Calu3 (cell line): ENCODE measurements at regions not wholly inside any gene's neighbourhood (a gene's known extent, or its start where the extent isn't known, plus 50 kb on each side); places are given as distances from the start of the nearest gene placed in this dataset.
"Not testable (repeated sequence)": the region's sequence is repeated elsewhere in the genome, so short reads cannot be mapped to it uniquely, and the experiment has no call there.

Experiments used
- BruUV-seq: library from RNA; stranded (reverse); fragments of 400-500 nt; replicated peaks from 2 replicates; lab custom pipeline; 2021; lab: Mats Ljungman, UMichigan
- CTCF ChIA-PET: fragments of 300-600 bp; sonication (Branson Sonifier 250); formaldehyde crosslinking; loops from one replicate; lab custom pipeline; 2022; ENCODE audit warnings: antibody characterized with exemption; lab: Charles Lee
- DNase-seq: peaks from one replicate; pipeline ENCODE4 v3.0.0; 2022
- H3K27ac Mint-ChIP-seq: one replicate; pipeline ENCODE4 v1.8.0; 2022; ENCODE audit warnings: mixed read lengths; ENCODE audit not compliant: unreplicated experiment
- H3K27me3 Mint-ChIP-seq: one replicate; pipeline ENCODE4 v1.8.0; 2022; ENCODE audit warnings: mixed read lengths; ENCODE audit not compliant: unreplicated experiment
- H3K36me3 Mint-ChIP-seq: one replicate; pipeline ENCODE4 v1.8.0; 2022; ENCODE audit warnings: mild to moderate bottlenecking, moderate library complexity, mixed read lengths; ENCODE audit not compliant: insufficient read depth, unreplicated experiment
- H3K4me1 Mint-ChIP-seq: one replicate; pipeline ENCODE4 v1.8.0; 2022; ENCODE audit warnings: mild to moderate bottlenecking, low read depth, mixed read lengths; ENCODE audit not compliant: unreplicated experiment
- H3K4me3 Mint-ChIP-seq: one replicate; pipeline ENCODE4 v1.8.0; 2022; ENCODE audit warnings: mild to moderate bottlenecking, low read depth, moderate library complexity, mixed read lengths; ENCODE audit not compliant: unreplicated experiment
- H3K9me3 Mint-ChIP-seq: one replicate; pipeline ENCODE4 v1.8.0; 2022; ENCODE audit warnings: low read depth, mixed read lengths; ENCODE audit not compliant: unreplicated experiment
- intact Hi-C: fragments of 100-400 bp; cut with micrococcal nuclease; formaldehyde crosslinking; loops from one replicate; pipeline ENCODE4 v1.10.0; 2022; ENCODE audit not compliant: unreplicated experiment
- TF ChIP-seq, protein P1 (sequence below): fragments of 200-600 bp; IDR thresholded peaks from one replicate; pipeline ENCODE4 v1.8.0; 2022; ENCODE audit warnings: antibody characterized with exemption; ENCODE audit not compliant: unreplicated experiment

- H3K27ac Mint-ChIP-seq, result peak overlapping the region; percentile 60
- peaks cover 4% of the 10 kb centered on the region for H3K9me3 Mint-ChIP-seq
- DNase-seq, result no peak
- H3K4me3 Mint-ChIP-seq, result peak overlapping the region; percentile 37
- no TSS peak for BruUV-seq
- H3K36me3 Mint-ChIP-seq, result peaks cover 7% of the 10 kb centered on the region
- CTCF ChIA-PET, result no interaction called here
- TF ChIP-seq, protein P1, sequence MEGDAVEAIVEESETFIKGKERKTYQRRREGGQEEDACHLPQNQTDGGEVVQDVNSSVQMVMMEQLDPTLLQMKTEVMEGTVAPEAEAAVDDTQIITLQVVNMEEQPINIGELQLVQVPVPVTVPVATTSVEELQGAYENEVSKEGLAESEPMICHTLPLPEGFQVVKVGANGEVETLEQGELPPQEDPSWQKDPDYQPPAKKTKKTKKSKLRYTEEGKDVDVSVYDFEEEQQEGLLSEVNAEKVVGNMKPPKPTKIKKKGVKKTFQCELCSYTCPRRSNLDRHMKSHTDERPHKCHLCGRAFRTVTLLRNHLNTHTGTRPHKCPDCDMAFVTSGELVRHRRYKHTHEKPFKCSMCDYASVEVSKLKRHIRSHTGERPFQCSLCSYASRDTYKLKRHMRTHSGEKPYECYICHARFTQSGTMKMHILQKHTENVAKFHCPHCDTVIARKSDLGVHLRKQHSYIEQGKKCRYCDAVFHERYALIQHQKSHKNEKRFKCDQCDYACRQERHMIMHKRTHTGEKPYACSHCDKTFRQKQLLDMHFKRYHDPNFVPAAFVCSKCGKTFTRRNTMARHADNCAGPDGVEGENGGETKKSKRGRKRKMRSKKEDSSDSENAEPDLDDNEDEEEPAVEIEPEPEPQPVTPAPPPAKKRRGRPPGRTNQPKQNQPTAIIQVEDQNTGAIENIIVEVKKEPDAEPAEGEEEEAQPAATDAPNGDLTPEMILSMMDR, result no peak
- intact Hi-C loops, result loop anchor here (5.0 kb wide), 2 partner anchors 100 to 190 kb away; no protein-coding TSS in a partner anchor
- peaks cover 30% of the 10 kb centered on the region for H3K4me1 Mint-ChIP-seq
- no peaks in the 10 kb centered on the region for H3K27me3 Mint-ChIP-seq
Observed at GRCh38 chr3:187507266-187507665, 139.1 kb downstream of the RTP4 start.

GRCh38 chr3:187504435-187504834 lies 136.2 kb downstream of the RTP4 start:
- Mint-ChIP-seq H3K4me1 (peaks cover 27% of the 10 kb centered on the region), H3K9me3 (peaks cover 4% of the 10 kb centered on the region), H3K36me3 (peaks cover 7% of the 10 kb centered on the region), H3K27me3 (no peaks in the 10 kb centered on the region), H3K4me3 (no peak overlapping the region), H3K27ac (no peak overlapping the region)
- no TSS peak for BruUV-seq
- TF ChIP-seq, protein P1, result no peak
- no peak for DNase-seq
- intact Hi-C loops, result no loop called here
- CTCF ChIA-PET, result no interaction called here

- Mint-ChIP-seq H3K9me3 (peaks cover 7% of the 10 kb centered on the region), H3K36me3 (no peaks in the 10 kb centered on the region), H3K4me1 (no peaks in the 10 kb centered on the region), H3K27me3 (no peaks in the 10 kb centered on the region), H3K27ac (no peak overlapping the region), H3K4me3 (no peak overlapping the region)
- intact Hi-C loops, result no loop called here
- TF ChIP-seq, protein P1, result no peak
- BruUV-seq, result no TSS peak
- DNase-seq, result no peak
- CTCF ChIA-PET, result no interaction called here
Observed at GRCh38 chr3:187498211-187498724, 130.1 kb downstream of the RTP4 start.

DNA sequence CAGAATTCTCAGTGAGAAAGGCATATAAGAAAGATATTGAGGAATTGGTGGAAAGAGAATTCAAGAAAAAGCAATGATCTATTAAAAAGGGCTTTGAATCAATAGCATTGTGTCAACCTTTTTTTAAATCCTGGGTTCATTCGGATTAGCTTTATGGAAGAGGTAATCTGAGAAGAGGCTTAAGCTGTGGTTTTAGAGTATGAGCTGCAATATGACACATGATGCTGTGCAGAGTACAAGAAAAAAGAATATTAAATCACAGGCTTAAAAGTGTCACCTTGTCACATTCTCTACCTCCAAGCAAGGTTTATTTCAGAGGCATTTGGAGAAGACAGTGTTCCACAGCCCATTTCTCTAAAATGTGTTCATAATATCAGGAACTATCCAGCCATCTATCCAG lies 128.9 kb downstream of the RTP4 start:
- intact Hi-C loops, result no loop called here
- TF ChIP-seq, protein P1, result no peak
- Mint-ChIP-seq H3K4me3 (no peak overlapping the region), H3K9me3 (peaks cover 13% of the 10 kb centered on the region), H3K4me1 (peaks cover 8% of the 10 kb centered on the region), H3K27ac (no peak overlapping the region), H3K27me3 (no peaks in the 10 kb centered on the region), H3K36me3 (no peaks in the 10 kb centered on the region)
- CTCF ChIA-PET, result no interaction called here
- no TSS peak for BruUV-seq
- no peak for DNase-seq

- H3K27ac Mint-ChIP-seq, H3K36me3 Mint-ChIP-seq, H3K4me3 Mint-ChIP-seq, BruUV-seq, DNase-seq, intact Hi-C loops, CTCF ChIA-PET, H3K27me3 Mint-ChIP-seq, H3K4me1 Mint-ChIP-seq: not testable (repeated sequence)
- H3K9me3 Mint-ChIP-seq, result peaks cover 13% of the 10 kb centered on the region
Observed at GRCh38 chr3:187494056-187494455, 125.9 kb downstream of the RTP4 start.
